ENCODE measurements at regions not wholly inside any gene's neighbourhood (a gene's known extent, or its start where the extent isn't known, plus 50 kb on each side); places are given as distances from the start of the nearest gene placed in this dataset.

- Mint-ChIP-seq H3K36me3 (no peaks in the 10 kb centered on the region), H3K27ac (no peak overlapping the region), H3K9me3 (peaks cover 6% of the 10 kb centered on the region in 2 donors)
- DNase-seq (ENCODE audit: low spot score in 2 of 2) (no peak), ATAC-seq (no peak)
Measured at GRCh38 chr6:133623065-133623464, 265.8 kb upstream of the TCF21 start.

GRCh38 chr6:133623621-133624020 lies 265.3 kb upstream of the TCF21 start:
- H3K9me3 Mint-ChIP-seq = peaks cover 2 to 4% of the 10 kb centered on the region in 2 donors
- no peak for DNase-seq (ENCODE audit: low spot score in 2 of 2)
- no peak for ATAC-seq

DNA sequence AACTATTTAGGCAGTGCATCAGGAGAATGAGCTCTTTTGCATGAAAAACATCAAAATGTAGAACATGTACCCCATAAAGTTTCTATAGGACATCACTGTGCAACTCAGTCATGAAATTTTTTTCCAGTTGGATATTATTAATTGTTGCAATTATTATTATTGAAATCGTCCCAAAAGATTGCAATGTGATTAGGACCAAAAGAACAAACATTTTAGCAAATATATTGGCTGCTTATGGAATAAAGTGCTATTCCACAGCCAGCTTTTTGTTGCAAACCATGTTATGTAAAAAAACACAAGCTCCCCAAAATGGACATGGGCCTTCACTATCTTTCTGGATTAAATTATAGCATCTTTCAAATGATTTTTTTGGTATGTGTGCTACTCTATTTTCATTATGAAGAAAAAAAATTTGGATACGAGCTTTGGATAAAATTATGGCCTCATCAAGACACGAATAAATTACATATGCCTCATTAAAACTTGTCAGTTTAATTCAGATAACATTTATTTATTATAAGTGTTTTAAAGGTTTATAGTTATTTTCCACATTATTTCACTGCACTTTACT lies 262.7 kb upstream of the TCF21 start:
- no peak overlapping the region for H3K27ac Mint-ChIP-seq
- H3K36me3 Mint-ChIP-seq = no peaks in the 10 kb centered on the region
- H3K9me3 Mint-ChIP-seq = no peaks in the 10 kb centered on the region
- ATAC-seq (no peak), DNase-seq (ENCODE audit: low spot score in 2 of 2) (no peak)

More at GRCh38 chr6:133623621-133624020, 265.3 kb upstream of the TCF21 start:
- no peaks in the 10 kb centered on the region for H3K36me3 Mint-ChIP-seq
- H3K27ac Mint-ChIP-seq = no peak overlapping the region

GRCh38 chr6:133629970-133630369 lies 258.9 kb upstream of the TCF21 start:
- peaks cover 0 to 3% of the 10 kb centered on the region in 2 donors for H3K9me3 Mint-ChIP-seq
- no peak overlapping the region for H3K27ac Mint-ChIP-seq

DNA sequence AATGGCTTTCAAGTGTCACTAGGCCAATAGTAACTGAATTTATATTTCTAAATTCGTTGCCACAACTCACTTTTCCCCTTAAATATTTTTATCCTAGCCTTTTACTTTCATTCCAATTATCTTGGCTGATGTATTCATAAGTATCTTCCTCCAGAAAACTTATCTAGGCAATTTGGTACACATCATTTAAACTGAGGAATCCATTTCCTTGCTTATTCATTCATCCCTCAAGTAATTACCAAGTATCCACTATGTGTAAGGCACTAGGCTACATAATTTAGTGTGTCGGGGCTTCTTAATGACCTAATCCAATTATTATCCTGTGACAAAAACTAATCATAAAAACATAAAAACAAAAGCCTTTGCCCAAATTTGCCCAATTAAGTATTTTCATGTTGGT lies 258.3 kb upstream of the TCF21 start:
- H3K36me3 Mint-ChIP-seq = no peaks in the 10 kb centered on the region
- H3K9me3 Mint-ChIP-seq = peaks cover 0 to 3% of the 10 kb centered on the region in 2 donors
- ATAC-seq = no peak
- no peak for DNase-seq (ENCODE audit: low spot score in 2 of 2)
- H3K27ac Mint-ChIP-seq = no peak overlapping the region

More at GRCh38 chr6:133629970-133630369, 258.9 kb upstream of the TCF21 start:
- DNase-seq (ENCODE audit: low spot score in 2 of 2) (no peak), ATAC-seq (no peak)
- no peaks in the 10 kb centered on the region for H3K36me3 Mint-ChIP-seq

GRCh38 chr6:133631421-133631820 lies 257.5 kb upstream of the TCF21 start:
- ATAC-seq (no peak), DNase-seq (ENCODE audit: low spot score in 2 of 2) (no peak)
- no peak overlapping the region for H3K27ac Mint-ChIP-seq
- peaks cover 0 to 3% of the 10 kb centered on the region in 2 donors for H3K9me3 Mint-ChIP-seq
- no peaks in the 10 kb centered on the region for H3K36me3 Mint-ChIP-seq

GRCh38 chr6:133632206-133632605 lies 256.7 kb upstream of the TCF21 start:
- no peak for ATAC-seq
- no peak for DNase-seq (ENCODE audit: low spot score in 2 of 2)
- Mint-ChIP-seq H3K36me3 (no peaks in the 10 kb centered on the region), H3K9me3 (peaks cover 0 to 3% of the 10 kb centered on the region in 2 donors), H3K27ac (no peak overlapping the region)

DNA sequence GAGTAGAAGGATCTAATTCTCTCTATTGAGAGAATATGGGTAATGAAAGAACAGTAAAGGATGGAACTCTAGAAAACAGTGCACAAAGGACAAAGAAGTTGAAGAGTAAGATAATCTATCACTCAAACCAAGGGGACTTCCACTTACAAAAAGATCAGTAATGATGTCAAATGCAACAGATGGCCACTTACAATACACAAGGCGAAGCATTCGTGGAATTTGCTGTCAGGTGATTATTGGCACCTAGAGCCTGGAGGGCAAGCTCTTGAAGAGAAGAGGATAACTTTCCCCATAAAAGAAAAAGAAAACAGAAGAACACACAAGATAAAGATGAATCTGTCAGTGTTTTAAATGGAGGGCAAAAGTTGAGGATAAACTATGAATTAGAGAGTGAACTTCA lies 256.0 kb upstream of the TCF21 start:
- Mint-ChIP-seq H3K36me3 (no peaks in the 10 kb centered on the region), H3K27ac (no peak overlapping the region), H3K9me3 (peaks cover 0 to 3% of the 10 kb centered on the region in 2 donors)
- DNase-seq (ENCODE audit: low spot score in 2 of 2) (no peak), ATAC-seq (no peak)

GRCh38 chr6:133634474-133634873 lies 254.4 kb upstream of the TCF21 start:
- peaks cover 6 to 13% of the 10 kb centered on the region in 2 donors for H3K9me3 Mint-ChIP-seq
- H3K36me3 Mint-ChIP-seq = no peaks in the 10 kb centered on the region
- no peak for DNase-seq (ENCODE audit: low spot score in 2 of 2)
- H3K27ac Mint-ChIP-seq = no peak overlapping the region
- no peak for ATAC-seq

DNA sequence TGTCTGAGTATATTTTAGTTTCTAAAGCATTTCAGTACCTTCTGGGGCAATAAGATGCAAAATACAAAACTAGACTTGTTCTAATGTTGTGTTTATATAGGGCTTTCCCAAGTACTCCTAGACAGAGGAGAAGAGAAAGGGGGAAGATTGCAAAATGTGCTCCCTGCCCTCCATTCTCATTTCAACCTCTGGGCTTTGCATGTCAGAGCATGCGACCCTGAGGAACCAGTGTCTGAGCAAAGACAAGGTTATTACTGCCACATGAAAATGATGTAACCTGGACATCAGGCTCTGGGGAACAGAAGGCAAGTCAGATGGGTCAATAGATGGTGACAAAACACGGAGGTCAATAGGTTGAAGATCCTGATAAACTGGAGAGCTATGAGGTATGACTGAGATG lies 253.5 kb upstream of the TCF21 start:
- no peaks in the 10 kb centered on the region for H3K36me3 Mint-ChIP-seq
- H3K9me3 Mint-ChIP-seq = peaks cover 6 to 13% of the 10 kb centered on the region in 2 donors
- ATAC-seq (no peak), DNase-seq (ENCODE audit: low spot score in 2 of 2) (no peak)
- H3K27ac Mint-ChIP-seq = no peak overlapping the region

GRCh38 chr6:133637436-133637835 lies 251.5 kb upstream of the TCF21 start:
- Mint-ChIP-seq H3K9me3 (peaks cover 6 to 13% of the 10 kb centered on the region in 2 donors), H3K36me3 (no peaks in the 10 kb centered on the region), H3K27ac (no peak overlapping the region)
- ATAC-seq (no peak), DNase-seq (ENCODE audit: low spot score in 2 of 2) (no peak)

- H3K36me3 Mint-ChIP-seq = no peaks in the 10 kb centered on the region
- no peak for DNase-seq (ENCODE audit: low spot score in 2 of 2)
- H3K27ac Mint-ChIP-seq = no peak overlapping the region
- no peak for ATAC-seq
- peaks cover 6 to 13% of the 10 kb centered on the region in 2 donors for H3K9me3 Mint-ChIP-seq
Measured at GRCh38 chr6:133637874-133638273, 251.0 kb upstream of the TCF21 start.

DNA sequence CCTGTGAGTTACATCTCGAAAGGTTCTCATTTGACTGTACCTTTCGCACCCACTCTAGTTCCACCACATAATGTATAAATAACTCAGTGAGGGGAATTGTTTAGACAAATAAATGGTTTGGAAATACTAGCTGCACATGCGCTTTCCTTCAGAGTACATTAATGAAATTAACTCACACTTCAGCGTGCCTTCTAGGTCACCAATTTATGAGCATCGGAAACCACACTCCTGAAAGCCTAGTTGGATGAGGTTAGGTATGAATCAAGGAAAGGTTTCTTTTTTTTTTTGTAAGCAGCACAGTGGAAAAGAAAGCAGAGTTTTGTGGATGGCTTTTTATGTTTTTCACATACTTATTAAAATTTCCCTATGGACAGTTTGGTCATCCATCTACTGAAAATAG lies 247.8 kb upstream of the TCF21 start:
- no peak for ATAC-seq
- no peak overlapping the region for H3K27ac Mint-ChIP-seq
- DNase-seq (ENCODE audit: low spot score in 2 of 2) = no peak
- H3K36me3 Mint-ChIP-seq = no peaks in the 10 kb centered on the region
- peaks cover 6 to 10% of the 10 kb centered on the region in 2 donors for H3K9me3 Mint-ChIP-seq

GRCh38 chr6:133644548-133644891 lies 244.4 kb upstream of the TCF21 start:
- DNase-seq (ENCODE audit: low spot score in 2 of 2) (no peak), ATAC-seq (no peak)
- Mint-ChIP-seq H3K9me3 (peaks cover 0 to 4% of the 10 kb centered on the region in 2 donors), H3K27ac (no peak overlapping the region), H3K36me3 (no peaks in the 10 kb centered on the region)

DNA sequence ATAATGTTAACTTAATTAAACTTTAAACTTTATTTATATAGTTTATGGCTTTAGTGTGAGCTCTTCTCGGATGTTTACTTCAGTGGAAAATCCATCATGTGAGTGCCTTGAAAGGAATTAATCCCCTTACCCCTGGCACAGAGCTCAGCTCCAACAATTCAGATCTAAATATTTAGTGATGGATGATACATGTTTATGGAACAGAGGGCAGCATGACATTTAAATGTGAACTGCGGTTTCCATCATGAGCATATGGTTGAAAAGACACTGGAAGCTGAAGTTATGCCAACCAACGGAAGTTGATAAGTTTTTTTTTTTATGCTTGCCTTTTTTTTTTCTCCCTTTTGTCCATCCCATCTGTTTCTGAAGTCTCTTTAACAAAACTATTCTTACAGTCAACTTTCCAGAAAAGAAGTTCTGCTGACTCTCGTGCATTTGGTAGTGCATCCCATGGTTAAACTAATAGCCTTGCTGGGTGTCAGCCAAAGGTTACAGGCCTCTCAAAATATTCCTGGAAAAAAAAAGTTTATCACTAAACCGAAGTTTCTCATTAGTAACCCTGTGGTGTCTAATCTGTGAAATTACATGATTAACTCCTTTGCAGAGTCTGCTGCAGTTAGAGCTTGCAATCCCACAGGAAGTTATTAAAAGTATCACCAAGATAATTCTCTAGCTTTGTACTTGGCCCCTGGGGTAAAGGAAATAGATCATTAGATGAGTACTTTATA lies 243.9 kb upstream of the TCF21 start:
- H3K36me3 Mint-ChIP-seq = no peaks in the 10 kb centered on the region
- peaks cover 0 to 4% of the 10 kb centered on the region in 2 donors for H3K9me3 Mint-ChIP-seq
- DNase-seq (ENCODE audit: low spot score in 2 of 2) (no peak), ATAC-seq (no peak)
- H3K27ac Mint-ChIP-seq = no peak overlapping the region

- no peak for DNase-seq (ENCODE audit: low spot score in 2 of 2)
- Mint-ChIP-seq H3K27ac (no peak overlapping the region), H3K36me3 (no peaks in the 10 kb centered on the region), H3K9me3 (peaks cover 0 to 4% of the 10 kb centered on the region in 2 donors)
- no peak for ATAC-seq
Measured at GRCh38 chr6:133645966-133646740, 242.8 kb upstream of the TCF21 start.

GRCh38 chr6:133648581-133648980 lies 240.3 kb upstream of the TCF21 start:
- ATAC-seq (no peak), DNase-seq (ENCODE audit: low spot score in 2 of 2) (no peak)
- Mint-ChIP-seq H3K36me3 (no peaks in the 10 kb centered on the region), H3K27ac (no peak overlapping the region), H3K9me3 (peaks cover 0 to 4% of the 10 kb centered on the region in 2 donors)
